B cell (primary cell): ENCODE measurements at regions not wholly inside any gene's neighbourhood (a gene's known extent, or its start where the extent isn't known, plus 50 kb on each side); places are given as distances from the start of the nearest gene placed in this dataset.

Source experiments
- ATAC-seq: fragments of 200-7000 bp; cut with Tn5 transposase; one replicate; pipeline ENCODE4 v1.10.0; 2021; ENCODE audit warnings: low read depth, mild to moderate bottlenecking, moderate number of reproducible peaks, moderate library complexity
- CTCF ChIA-PET: fragments of 350-600 bp; sonication (Branson Sonifier 250); formaldehyde crosslinking; loops from one replicate; lab custom pipeline; 2021; ENCODE audit warnings: antibody characterized with exemption, inconsistent platforms; lab: Charles Lee
- POLR2A ChIA-PET: fragments of 350-600 bp; sonication (Branson Sonifier 250); formaldehyde crosslinking; loops from one replicate; lab custom pipeline; 2021; ENCODE audit warnings: antibody characterized with exemption; lab: Charles Lee
- DNase-seq: peaks from one replicate; pipeline ENCODE4 v3.0.0; 2013
- H2AFZ ChIP-seq: 2 replicates; pipeline ENCODE4 v1.6.1; 2012; ENCODE audit warnings: mild to moderate bottlenecking, low read depth, low read length; ENCODE audit not compliant: insufficient read depth, poor library complexity, severe bottlenecking
- H3K27ac ChIP-seq, 2 donors: 1 replicate in 1 of 2; 2 replicates in 1 of 2; pipeline ENCODE4 v1.5.1; 2012 to 2013; ENCODE audit warnings: low read length in 2 of 2, mild to moderate bottlenecking in 2 of 2, moderate library complexity in 1 of 2
- H3K27me3 ChIP-seq, 4 experiments: fragments of 200-600 bp in 1 of 4; sonication (generic) in 1 of 4; replicated peaks in 1 of 4; 1 replicate in 2 of 4; 2 replicates in 2 of 4; pipeline versions ENCODE4 v1.6.1 to v1.7.0; 2013 to 2016; ENCODE audit warnings: low read length in 3 of 4, mild to moderate bottlenecking in 2 of 4, mixed read lengths in 1 of 4, moderate library complexity in 1 of 4; ENCODE audit not compliant: insufficient read depth in 4 of 4, control insufficient read depth in 3 of 4; ENCODE audit errors: control extremely low read depth in 1 of 4
- H3K36me3 ChIP-seq, 2 experiments: replicated peaks in 1 of 2; 1 replicate in 1 of 2; 2 replicates in 1 of 2; pipeline versions ENCODE4 v1.6.1 to v1.7.1; 2013; ENCODE audit warnings: low read length in 1 of 2; ENCODE audit not compliant: insufficient read depth in 2 of 2, control insufficient read depth in 1 of 2; ENCODE audit errors: control extremely low read depth in 1 of 2, extremely low read depth in 1 of 2
- H3K4me1 ChIP-seq, 2 donors: fragments of 200-600 bp in 1 of 2; sonication (generic) in 1 of 2; 1 replicate in 1 of 2; 2 replicates in 1 of 2; pipeline versions ENCODE4 v1.5.1 to v1.6.1; 2013 to 2017; ENCODE audit warnings: low read length in 2 of 2; ENCODE audit not compliant: control insufficient read depth in 2 of 2, insufficient read depth in 2 of 2
- H3K4me2 ChIP-seq: replicated peaks from 2 replicates; pipeline ENCODE3; 2012; ENCODE audit warnings: mild to moderate bottlenecking, low read depth, low read length; ENCODE audit not compliant: poor library complexity, severe bottlenecking
- H3K4me3 ChIP-seq, 5 experiments: fragments of 200-600 bp in 1 of 5; sonication (generic) in 1 of 5; 1 replicate in 3 of 5; 2 replicates in 2 of 5; pipeline versions ENCODE4 v1.5.1 to v1.7.0; 2011 to 2016; ENCODE audit warnings: low read length in 4 of 5, mild to moderate bottlenecking in 4 of 5, low read depth in 2 of 5, control low read depth in 1 of 5, moderate library complexity in 1 of 5; ENCODE audit not compliant: insufficient read depth in 1 of 5; ENCODE audit errors: control extremely low read depth in 1 of 5, extremely low read depth in 1 of 5
- H3K79me2 ChIP-seq: fragments of 200-600 bp; sonication (generic); one replicate; pipeline ENCODE4 v1.6.0; 2016; ENCODE audit warnings: low read length; ENCODE audit not compliant: control insufficient read depth, insufficient read depth
- H3K9ac ChIP-seq: fragments of 200-600 bp; sonication (generic); 2 replicates; pipeline ENCODE4 v1.6.1; 2017; ENCODE audit warnings: mild to moderate bottlenecking, low read length, moderate library complexity
- H3K9me3 ChIP-seq, 3 donors: one replicate each; pipeline versions ENCODE4 v1.6.1 to v1.7.1; 2013; ENCODE audit warnings: low read length in 2 of 3; ENCODE audit not compliant: control insufficient read depth in 2 of 3, insufficient read depth in 1 of 3; ENCODE audit errors: control extremely low read depth in 1 of 3
- H4K20me1 ChIP-seq: 2 replicates; pipeline ENCODE4 v1.6.0; 2012; ENCODE audit warnings: mild to moderate bottlenecking, low read length; ENCODE audit not compliant: insufficient read depth, control insufficient read depth, poor library complexity, severe bottlenecking
- H3K27ac Mint-ChIP-seq: one replicate; pipeline ENCODE4 v1.8.0; 2021; ENCODE audit warnings: mixed read lengths
- H3K27me3 Mint-ChIP-seq: one replicate; pipeline ENCODE4 v1.8.0; 2021; ENCODE audit warnings: mixed read lengths
- H3K4me1 Mint-ChIP-seq: one replicate; pipeline ENCODE4 v1.8.0; 2021; ENCODE audit warnings: mixed read lengths
- H3K4me3 Mint-ChIP-seq: one replicate; pipeline ENCODE4 v1.8.0; 2021; ENCODE audit warnings: mixed read lengths
- H3K9me3 Mint-ChIP-seq: one replicate; pipeline ENCODE4 v1.8.0; 2022; ENCODE audit warnings: mixed read lengths; ENCODE audit not compliant: insufficient read depth
- EZH2 ChIP-seq: IDR thresholded peaks from 2 replicates; pipeline ENCODE4 v1.6.1; 2012; ENCODE audit warnings: borderline replicate concordance, low read depth, mild to moderate bottlenecking, moderate library complexity, low read length; ENCODE audit not compliant: insufficient read depth, poor library complexity, severe bottlenecking
- WGBS: methylation state at CpG from one replicate; pipeline ENCODE4 v1.1.5; 2013; ENCODE audit warnings: missing lambda C conversion rate; ENCODE audit not compliant: insufficient coverage; 5-methylcytosine and 5-hydroxymethylcytosine counted together
- intact Hi-C: fragments of 100-400 bp; cut with micrococcal nuclease; formaldehyde crosslinking; loops from one replicate; pipeline ENCODE4 v1.10.0; 2022
- TF ChIP-seq, protein P1 (sequence below): fragments of 200-600 bp; IDR thresholded peaks from one replicate; pipeline ENCODE4 v1.8.0; 2022; ENCODE audit warnings: antibody characterized with exemption, mild to moderate bottlenecking

DNA sequence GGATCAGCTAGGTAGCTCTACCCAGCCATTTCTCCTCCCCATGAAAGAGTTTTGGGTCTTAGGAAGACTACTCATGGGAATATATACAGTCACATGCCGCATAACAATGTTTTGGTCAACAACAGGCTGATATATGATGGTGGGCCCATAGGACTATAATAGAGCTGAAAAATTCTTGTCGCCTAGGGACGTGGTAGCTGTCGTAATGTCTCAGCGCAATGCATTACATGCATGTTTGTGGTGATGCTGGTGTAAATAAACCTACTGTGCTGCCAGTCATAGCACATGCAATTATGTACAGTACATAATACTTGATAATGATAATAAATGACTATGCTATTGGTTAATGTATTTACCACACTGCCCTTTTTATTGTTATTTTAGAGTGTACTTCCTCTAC lies 78.2 kb upstream of the DLX6 start:
- H3K4me3 ChIP-seq, result no peak overlapping the region
- DNase-seq, result no peak
- H3K4me3 Mint-ChIP-seq, result no peak overlapping the region
- no peaks in the 10 kb centered on the region for H3K27me3 ChIP-seq
- no peaks in the 10 kb centered on the region for H4K20me1 ChIP-seq
- H3K79me2 ChIP-seq, result no peaks in the 10 kb centered on the region
- POLR2A ChIA-PET, result no interaction called here
- H3K9me3 Mint-ChIP-seq, result no peaks in the 10 kb centered on the region
- no peak overlapping the region for H3K9ac ChIP-seq
- H3K27ac ChIP-seq, result no peak overlapping the region
- 100% methylated on average over 1 of the region's 5 CpGs for WGBS
- ATAC-seq, result no peak
- no peaks in the 10 kb centered on the region for H3K9me3 ChIP-seq
- no peaks in the 10 kb centered on the region for H3K27me3 Mint-ChIP-seq
- no peaks in the 10 kb centered on the region for H3K36me3 ChIP-seq
- no peak overlapping the region for H3K27ac Mint-ChIP-seq
- H3K4me1 ChIP-seq, result no peaks in the 10 kb centered on the region
- H2AFZ ChIP-seq, result no peak overlapping the region
- H3K4me1 Mint-ChIP-seq, result no peaks in the 10 kb centered on the region
- TF ChIP-seq, protein P1, sequence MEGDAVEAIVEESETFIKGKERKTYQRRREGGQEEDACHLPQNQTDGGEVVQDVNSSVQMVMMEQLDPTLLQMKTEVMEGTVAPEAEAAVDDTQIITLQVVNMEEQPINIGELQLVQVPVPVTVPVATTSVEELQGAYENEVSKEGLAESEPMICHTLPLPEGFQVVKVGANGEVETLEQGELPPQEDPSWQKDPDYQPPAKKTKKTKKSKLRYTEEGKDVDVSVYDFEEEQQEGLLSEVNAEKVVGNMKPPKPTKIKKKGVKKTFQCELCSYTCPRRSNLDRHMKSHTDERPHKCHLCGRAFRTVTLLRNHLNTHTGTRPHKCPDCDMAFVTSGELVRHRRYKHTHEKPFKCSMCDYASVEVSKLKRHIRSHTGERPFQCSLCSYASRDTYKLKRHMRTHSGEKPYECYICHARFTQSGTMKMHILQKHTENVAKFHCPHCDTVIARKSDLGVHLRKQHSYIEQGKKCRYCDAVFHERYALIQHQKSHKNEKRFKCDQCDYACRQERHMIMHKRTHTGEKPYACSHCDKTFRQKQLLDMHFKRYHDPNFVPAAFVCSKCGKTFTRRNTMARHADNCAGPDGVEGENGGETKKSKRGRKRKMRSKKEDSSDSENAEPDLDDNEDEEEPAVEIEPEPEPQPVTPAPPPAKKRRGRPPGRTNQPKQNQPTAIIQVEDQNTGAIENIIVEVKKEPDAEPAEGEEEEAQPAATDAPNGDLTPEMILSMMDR, result no peak
- no peak for TF ChIP-seq EZH2
- no peak overlapping the region for H3K4me2 ChIP-seq
- intact Hi-C loops, result no loop called here
- CTCF ChIA-PET, result no interaction called here

DNA sequence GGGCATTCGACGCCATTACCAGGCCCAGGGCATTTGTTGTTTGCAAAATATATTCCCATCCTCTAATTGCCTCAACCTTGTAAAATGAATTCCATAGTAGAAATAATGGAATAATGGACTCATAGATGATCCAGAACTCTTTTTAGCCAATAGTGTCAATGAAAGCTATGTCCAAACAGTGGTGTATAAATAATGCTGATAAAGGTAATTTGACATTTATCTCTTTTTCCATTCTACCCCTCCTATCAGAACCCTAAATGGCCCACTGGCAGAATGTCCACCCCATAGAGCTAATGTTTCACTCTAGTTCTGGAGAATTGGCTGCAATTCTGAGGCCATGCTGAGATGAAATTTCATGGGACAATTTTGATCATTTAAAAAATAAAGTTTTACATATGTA lies 76.4 kb upstream of the DLX6 start:
- intact Hi-C loops, result no loop called here
- CTCF ChIA-PET, result no interaction called here
- Mint-ChIP-seq H3K27ac (no peak overlapping the region), H3K27me3 (no peaks in the 10 kb centered on the region), H3K4me3 (no peak overlapping the region), H3K4me1 (no peaks in the 10 kb centered on the region), H3K9me3 (no peaks in the 10 kb centered on the region)
- Histone ChIP-seq H3K79me2 (no peaks in the 10 kb centered on the region), H3K4me2 (no peak overlapping the region), H3K9me3 (no peaks in the 10 kb centered on the region), H3K36me3 (no peaks in the 10 kb centered on the region), H4K20me1 (no peaks in the 10 kb centered on the region), H3K4me3 (no peak overlapping the region), H3K4me1 (no peaks in the 10 kb centered on the region), H3K9ac (no peak overlapping the region), H3K27me3 (no peaks in the 10 kb centered on the region), H2AFZ (no peak overlapping the region), H3K27ac (no peak overlapping the region)
- ATAC-seq, result no peak
- TF ChIP-seq, protein P1, result no peak
- no peak for TF ChIP-seq EZH2
- POLR2A ChIA-PET, result no interaction called here
- DNase-seq, result no peak
- WGBS, result no CpG with 5 or more reads among the region's 2 CpGs
